NCI-H2081 treated with DMSO at 0.1 percent for 48 hours (cell line): ENCODE measurements at regions not wholly inside any gene's neighbourhood (a gene's known extent, or its start where the extent isn't known, plus 50 kb on each side); places are given as distances from the start of the nearest gene placed in this dataset.

Source experiments
- DNase-seq: peaks from one replicate; lab custom pipeline; 2025; lab: John Stamatoyannopoulos, UW

GRCh38 chr11:92384358-92384757 is 159.7 kb downstream of the FAT3 start:
- no peak for DNase-seq

GRCh38 chr11:92384802-92385201 is 160.2 kb downstream of the FAT3 start:
- DNase-seq = no peak

DNA sequence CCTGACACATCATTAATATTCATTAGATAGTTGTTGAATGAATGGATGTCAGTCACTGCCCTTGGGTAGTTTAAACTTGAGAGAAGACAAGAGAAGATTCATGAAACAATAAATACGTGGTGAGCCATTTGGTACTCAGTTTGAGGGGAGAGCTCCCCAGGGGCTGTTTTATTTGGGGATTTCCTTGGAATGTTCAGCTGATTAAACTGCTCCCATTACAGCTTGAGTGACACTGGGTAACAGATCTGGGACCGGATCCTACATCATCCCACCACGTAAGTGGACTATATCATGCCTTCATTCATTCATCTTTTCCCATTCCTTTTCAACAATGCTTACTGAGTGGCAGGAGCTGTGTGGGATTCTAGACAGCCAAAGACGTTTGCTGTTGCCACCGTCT is 162.0 kb downstream of the FAT3 start:
- DNase-seq = no peak

DNA sequence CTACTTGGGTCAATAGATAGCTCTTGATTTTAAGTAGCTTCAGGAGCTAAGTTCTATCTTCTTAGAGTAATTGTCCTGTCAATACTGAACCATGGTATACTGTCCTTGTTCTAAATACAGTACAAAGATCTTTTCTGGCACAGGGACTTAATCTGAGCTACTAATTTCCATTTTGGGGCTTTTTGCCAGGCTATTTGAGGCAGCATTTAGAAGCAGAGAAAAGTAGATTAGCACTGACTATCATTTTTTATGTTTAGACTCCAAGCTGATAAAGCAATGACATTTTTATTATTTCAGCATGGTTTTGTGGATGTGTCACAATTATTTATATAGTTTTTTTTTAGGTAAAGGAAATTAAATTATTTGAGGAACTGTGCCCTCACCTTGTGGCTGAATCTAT is 163.2 kb downstream of the FAT3 start:
- no peak for DNase-seq

DNA sequence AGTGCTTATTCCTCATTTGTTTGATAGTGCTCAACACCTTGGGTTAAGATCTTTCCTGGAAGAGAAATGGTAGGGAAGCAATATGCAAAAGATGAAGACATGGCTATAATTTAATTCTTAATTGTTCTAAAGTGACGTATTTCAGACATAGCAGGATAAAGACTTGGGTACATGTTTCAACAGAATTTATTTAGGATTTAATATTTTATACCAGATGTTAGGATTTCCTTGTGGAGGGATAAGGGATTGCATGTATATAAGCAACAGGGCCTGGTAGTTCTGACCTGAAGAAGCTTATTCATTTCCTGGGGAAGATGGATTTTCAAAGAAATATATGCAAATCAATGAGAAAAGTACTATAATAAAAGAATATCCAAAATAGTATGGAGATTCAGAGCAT is 163.8 kb downstream of the FAT3 start:
- DNase-seq = no peak

DNA sequence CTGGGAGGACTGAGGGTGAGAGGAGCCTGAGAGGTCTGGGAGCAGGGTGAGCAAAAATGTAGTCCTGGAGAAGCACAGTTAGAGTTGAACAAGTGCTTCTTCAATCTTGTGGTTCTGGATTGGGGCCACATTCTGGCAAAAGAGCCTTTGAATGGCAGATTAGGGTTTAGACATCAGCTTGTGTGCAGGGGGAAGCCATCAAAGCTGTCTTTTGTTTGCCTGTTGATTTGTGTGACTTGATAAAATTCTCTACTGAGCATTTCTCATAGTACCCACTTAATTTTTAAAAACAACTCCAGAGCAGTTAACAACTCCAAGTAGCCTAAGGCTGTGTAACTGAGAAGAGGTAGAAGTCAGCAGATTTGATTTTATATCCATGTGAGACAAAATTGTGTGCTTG is 166.2 kb downstream of the FAT3 start:
- DNase-seq = no peak

- no peak for DNase-seq
These were observed 166.7 kb downstream of the FAT3 start for GRCh38 chr11:92391364-92391763.

- DNase-seq = no peak
These were observed 167.2 kb downstream of the FAT3 start for GRCh38 chr11:92391808-92392207.

- DNase-seq = no peak
These were observed 168.6 kb downstream of the FAT3 start for GRCh38 chr11:92393218-92393617.

DNA sequence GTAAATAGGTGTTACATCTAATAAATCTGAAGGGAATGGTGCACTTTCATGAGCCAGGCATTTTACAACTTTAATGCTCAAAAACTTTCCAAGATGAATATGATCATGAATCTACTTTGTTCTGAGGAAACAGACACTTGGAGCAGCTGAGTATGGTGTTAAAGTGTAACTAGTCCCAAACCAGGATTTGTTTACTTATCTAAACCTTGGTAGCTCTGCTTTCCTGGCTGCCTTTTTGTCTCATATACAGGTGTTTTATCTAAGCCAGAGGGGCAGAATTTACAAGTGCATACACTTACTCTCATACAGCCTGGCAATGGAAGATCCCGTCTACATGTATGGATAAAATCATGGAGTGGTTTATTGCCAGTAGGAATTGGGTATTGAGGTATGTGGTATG is 171.5 kb downstream of the FAT3 start:
- DNase-seq = no peak

DNA sequence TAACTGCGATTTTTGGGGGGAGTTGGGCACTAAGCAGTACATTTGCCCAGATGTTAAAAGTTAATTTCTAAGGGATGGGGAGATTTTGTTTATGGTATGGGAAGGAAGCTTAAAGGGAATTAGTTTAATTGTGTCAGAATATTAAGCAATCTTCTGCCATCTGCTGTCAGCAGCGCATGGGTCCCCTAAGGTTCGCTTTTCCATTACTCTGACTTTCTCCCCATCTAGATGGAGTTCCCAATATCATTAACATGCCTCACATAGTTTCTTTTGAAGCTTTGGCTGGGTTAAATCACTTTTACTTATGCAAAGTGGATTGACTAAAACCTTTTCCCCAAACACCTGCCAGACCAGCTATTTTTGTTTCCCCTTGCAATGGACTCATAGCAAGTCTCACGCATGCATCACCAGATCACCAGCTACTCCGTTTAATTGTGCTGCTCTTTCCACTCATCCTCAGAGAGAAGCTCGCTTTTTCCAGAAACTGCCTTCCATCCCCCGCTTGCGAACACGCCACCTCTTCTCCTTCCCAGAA is 172.7 kb downstream of the FAT3 start:
- DNase-seq = no peak

- DNase-seq = no peak
These were observed 175.1 kb downstream of the FAT3 start for GRCh38 chr11:92399705-92400104.

DNA sequence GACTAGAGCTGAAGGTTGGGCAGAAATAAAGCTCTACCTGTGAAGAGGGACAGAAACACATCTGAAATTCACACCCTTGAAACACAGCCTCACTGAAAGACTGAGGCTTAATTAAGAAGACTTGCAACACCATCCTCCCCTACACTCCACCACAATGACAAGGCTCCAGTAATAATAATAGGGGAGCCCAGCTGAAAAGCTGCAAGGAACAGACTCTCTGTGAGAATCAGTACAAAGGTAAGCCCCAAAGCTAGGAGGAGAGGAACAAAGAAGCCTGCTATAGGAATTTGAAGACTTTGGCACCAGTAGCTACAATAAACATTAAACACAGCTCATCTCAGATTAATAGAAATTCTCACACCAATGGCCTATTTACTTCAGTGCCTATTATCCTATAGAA is 176.9 kb downstream of the FAT3 start:
- DNase-seq = no peak

- DNase-seq = no peak
These were observed 181.9 kb downstream of the FAT3 start for GRCh38 chr11:92406472-92406871.

- no peak for DNase-seq
These were observed 184.7 kb downstream of the FAT3 start for GRCh38 chr11:92409355-92409754.

DNA sequence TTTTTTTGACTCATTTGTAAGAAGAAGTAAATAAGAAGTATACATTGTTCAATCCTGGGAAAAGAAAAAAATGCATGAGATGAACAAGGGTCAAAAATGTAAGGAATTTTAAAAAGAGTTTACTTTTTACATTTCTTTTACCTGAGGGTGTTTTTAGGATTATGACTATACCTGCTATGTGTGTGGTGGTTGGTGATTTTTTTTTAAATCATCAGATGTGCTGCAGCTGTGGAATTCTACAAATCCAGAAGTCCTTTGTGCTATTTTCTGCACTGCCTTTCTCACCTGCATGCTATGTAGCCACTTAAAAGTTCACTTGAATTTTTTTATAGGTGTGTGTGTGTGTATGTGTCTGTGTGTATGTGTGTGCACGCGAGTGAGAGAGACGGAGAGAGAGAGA is 185.3 kb downstream of the FAT3 start:
- DNase-seq = no peak

DNA sequence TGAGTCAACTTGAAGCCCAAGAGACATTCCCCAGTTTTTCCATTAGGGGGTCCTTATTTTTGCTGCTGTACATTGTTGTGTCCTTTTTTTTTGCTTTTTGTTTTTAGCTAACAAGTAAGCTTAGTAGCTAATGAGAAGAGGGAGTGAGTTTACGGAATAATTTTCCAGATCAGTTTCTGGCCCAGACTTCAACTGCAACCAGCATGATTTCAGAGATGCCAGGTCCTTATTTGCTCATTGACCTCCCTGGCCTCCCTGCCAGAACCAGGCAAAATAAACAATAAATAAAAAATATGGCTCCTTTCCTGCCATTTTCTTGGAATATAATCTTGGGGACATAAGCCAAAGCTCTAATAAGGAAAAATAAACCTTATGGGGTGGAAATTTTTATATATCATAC is 185.9 kb downstream of the FAT3 start:
- no peak for DNase-seq

- no peak for DNase-seq
These were observed 186.8 kb downstream of the FAT3 start for GRCh38 chr11:92411431-92411830.

DNA sequence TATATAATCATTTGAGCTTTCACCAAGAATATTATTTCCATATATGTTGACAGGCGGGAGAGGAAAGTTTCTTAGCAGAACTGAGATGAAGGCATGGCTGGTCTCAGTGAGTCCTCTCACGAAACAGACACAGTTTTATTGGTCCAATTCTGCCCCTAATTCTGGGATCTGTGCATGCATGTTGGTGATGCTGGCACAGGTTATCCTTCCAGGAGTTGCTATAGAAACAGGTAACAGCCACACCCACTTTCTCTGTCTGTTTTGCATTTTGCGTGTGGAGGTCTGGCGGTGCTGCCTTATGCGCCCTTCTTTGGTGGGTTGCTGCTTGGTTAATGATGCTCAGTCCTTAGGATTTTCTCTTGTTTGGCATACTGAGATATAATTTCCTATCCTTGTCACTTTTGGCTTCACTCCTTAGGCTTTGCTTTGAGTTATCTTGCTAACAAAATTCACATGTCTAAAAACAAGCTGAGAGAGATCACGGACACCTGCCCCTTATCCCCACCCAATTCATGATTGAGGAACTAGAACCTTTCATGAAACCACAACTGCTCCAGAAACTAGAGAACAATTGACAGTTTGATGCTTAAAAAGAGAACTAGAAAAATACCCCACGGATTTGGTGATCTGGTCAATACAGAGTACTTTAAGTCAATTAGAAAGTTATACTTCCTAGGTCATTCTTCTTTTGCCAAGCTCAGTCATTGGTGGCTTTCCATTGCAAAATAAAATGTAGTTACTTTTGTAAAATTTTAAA is 189.3 kb downstream of the FAT3 start:
- DNase-seq = no peak

- DNase-seq = no peak
These were observed 192.5 kb downstream of the FAT3 start for GRCh38 chr11:92416971-92417725.

GRCh38 chr11:92423115-92424034 is 198.8 kb downstream of the FAT3 start:
- DNase-seq = no peak

DNA sequence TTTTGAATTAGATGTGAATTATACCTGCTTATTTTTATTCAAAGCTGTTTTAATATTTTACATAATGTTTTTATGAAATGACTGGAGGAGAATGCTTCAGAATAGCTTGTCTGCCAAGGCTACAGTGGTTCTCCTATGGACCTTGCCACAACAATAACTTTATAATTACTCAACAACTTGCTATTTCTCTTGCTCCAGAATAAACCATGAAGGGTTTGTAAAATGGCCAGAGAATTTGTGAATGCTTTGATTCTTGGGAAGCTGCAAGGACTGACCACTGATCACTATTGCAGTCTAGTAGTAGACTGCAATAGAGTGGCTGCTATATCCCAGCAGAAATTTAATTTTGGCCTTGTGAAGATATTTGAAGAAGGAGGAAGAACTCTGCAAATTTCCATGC is 199.7 kb downstream of the FAT3 start:
- DNase-seq = no peak
